ENCODE measurements at regions not wholly inside any gene's neighbourhood (a gene's known extent, or its start where the extent isn't known, plus 50 kb on each side); places are given as distances from the start of the nearest gene placed in this dataset.
A peak's percentile ranks its signal among the peaks of the same experiment; 100 is the strongest.

DNA sequence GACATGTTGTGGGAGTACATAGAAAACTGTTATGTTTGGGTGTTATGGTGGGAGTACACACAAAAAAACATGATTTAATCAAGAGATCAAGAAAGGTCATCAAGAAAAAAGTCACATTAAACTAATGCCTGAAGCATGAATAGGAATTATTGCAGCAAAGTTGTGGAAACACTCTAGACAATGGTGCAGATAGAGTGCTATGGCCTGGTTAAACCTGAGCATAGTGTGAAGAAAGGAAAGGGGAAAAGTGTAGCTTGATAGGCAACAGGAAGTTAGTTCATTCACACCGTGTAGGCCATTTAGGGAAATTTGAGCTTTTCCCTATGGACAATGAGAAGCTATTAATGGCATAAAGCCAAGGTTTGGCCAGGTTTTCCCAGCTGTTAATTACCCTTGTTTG is 162.1 kb upstream of the EMCN start:
- DNase-seq, result no peak
- Histone ChIP-seq H3K27ac (ENCODE audit: low read depth, low read length) (no peak overlapping the region), H3K27me3 (ENCODE audit: control insufficient read depth, insufficient read depth, low read length, poor library complexity, severe bottlenecking) (no peaks in the 10 kb centered on the region), H3K9me3 (ENCODE audit: control insufficient read depth, low read length) (no peaks in the 10 kb centered on the region), H3K4me1 (ENCODE audit: control insufficient read depth, insufficient read depth, low read length) (no peaks in the 10 kb centered on the region), H3K36me3 (ENCODE audit: control insufficient read depth, insufficient read depth, low read length) (no peaks in the 10 kb centered on the region), H3K9ac (ENCODE audit: extremely low read depth, low read length, poor library complexity, severe bottlenecking) (no peak overlapping the region), H3K4me3 (ENCODE audit: low read length) (no peak overlapping the region)
- WGBS, 2 experiments (ENCODE audit: insufficient coverage in 1 of 2, insufficient read length in 1 of 2), result 80% methylated on average over 1 of the region's 1 CpG; no CpG with 5 or more reads in 1 of the 2 experiments
- no peaks in the 10 kb centered on the region for H3K9me3 Mint-ChIP-seq
- H3K4me1 Mint-ChIP-seq, result no peaks in the 10 kb centered on the region
- H3K4me3 Mint-ChIP-seq, result no peak overlapping the region
- no peaks in the 10 kb centered on the region for H3K36me3 Mint-ChIP-seq (ENCODE audit: low read depth)
- no peak overlapping the region for H3K27ac Mint-ChIP-seq
- TF ChIP-seq, protein P1, sequence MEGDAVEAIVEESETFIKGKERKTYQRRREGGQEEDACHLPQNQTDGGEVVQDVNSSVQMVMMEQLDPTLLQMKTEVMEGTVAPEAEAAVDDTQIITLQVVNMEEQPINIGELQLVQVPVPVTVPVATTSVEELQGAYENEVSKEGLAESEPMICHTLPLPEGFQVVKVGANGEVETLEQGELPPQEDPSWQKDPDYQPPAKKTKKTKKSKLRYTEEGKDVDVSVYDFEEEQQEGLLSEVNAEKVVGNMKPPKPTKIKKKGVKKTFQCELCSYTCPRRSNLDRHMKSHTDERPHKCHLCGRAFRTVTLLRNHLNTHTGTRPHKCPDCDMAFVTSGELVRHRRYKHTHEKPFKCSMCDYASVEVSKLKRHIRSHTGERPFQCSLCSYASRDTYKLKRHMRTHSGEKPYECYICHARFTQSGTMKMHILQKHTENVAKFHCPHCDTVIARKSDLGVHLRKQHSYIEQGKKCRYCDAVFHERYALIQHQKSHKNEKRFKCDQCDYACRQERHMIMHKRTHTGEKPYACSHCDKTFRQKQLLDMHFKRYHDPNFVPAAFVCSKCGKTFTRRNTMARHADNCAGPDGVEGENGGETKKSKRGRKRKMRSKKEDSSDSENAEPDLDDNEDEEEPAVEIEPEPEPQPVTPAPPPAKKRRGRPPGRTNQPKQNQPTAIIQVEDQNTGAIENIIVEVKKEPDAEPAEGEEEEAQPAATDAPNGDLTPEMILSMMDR (conservative IDR thresholded peaks at IDR 0.05), result no peak
- H3K27me3 Mint-ChIP-seq (ENCODE audit: insufficient read depth), result no peaks in the 10 kb centered on the region

DNA sequence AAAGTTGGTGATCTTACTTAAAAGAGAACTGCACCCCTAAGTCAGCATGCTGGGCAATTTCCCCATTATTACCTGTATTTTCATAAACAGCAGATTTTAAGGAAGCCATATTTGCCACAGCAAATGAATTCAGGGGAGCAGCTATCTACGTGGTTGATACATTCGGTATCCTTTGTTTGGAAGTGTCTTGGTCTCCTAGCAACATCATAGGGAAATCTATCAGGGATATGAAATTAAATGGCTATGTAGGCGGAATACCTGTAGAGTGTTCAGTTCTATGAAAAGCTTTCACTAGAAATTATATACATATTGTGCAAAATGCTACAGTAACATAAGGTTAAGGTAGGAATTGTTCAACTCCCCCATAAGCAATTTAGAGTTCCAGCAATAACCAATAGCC is 157.2 kb upstream of the EMCN start:
- no peaks in the 10 kb centered on the region for H3K9me3 ChIP-seq (ENCODE audit: control insufficient read depth, low read length)
- no peak overlapping the region for H3K27ac ChIP-seq (ENCODE audit: low read depth, low read length)
- no peaks in the 10 kb centered on the region for H3K4me1 Mint-ChIP-seq
- no peak overlapping the region for H3K9ac ChIP-seq (ENCODE audit: extremely low read depth, low read length, poor library complexity, severe bottlenecking)
- H3K4me3 ChIP-seq (ENCODE audit: low read length), result no peak overlapping the region
- no peak overlapping the region for H3K27ac Mint-ChIP-seq
- no peaks in the 10 kb centered on the region for H3K4me1 ChIP-seq (ENCODE audit: control insufficient read depth, insufficient read depth, low read length)
- no peaks in the 10 kb centered on the region for H3K9me3 Mint-ChIP-seq
- no peak for DNase-seq
- H3K27me3 Mint-ChIP-seq (ENCODE audit: insufficient read depth), result no peaks in the 10 kb centered on the region
- TF ChIP-seq, protein P1 (conservative IDR thresholded peaks at IDR 0.05), result no peak
- no peaks in the 10 kb centered on the region for H3K36me3 ChIP-seq (ENCODE audit: control insufficient read depth, insufficient read depth, low read length)
- no peaks in the 10 kb centered on the region for H3K36me3 Mint-ChIP-seq (ENCODE audit: low read depth)
- no peak overlapping the region for H3K4me3 Mint-ChIP-seq
- 89% methylated on average over 2 of the region's 3 CpGs; no CpG with 5 or more reads in 1 of the 2 experiments for WGBS, 2 experiments (ENCODE audit: insufficient coverage in 1 of 2, insufficient read length in 1 of 2)
- no peaks in the 10 kb centered on the region for H3K27me3 ChIP-seq (ENCODE audit: control insufficient read depth, insufficient read depth, low read length, poor library complexity, severe bottlenecking)

DNA sequence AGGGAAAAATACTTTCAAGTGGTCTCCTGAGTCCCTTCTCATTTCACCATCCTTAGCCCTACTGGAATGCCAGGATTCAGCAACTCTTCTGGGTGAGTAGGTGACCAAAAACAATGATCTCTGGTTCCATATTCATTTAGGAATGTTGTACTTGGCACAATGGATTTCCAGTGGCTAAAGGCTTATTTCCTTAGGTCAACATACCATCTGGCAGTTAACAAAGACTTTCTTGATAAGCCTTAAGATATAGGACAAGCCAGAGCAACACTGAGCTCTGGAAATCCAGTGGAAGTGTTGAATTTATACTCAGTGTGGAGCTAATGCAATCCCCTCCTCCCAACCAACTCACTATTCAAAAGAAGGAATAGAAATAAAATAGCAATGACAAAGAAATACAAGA is 139.4 kb upstream of the EMCN start:
- no peak overlapping the region for H3K4me3 Mint-ChIP-seq
- H3K4me1 Mint-ChIP-seq, result peaks cover 13% of the 10 kb centered on the region
- Histone ChIP-seq H3K4me1 (ENCODE audit: control insufficient read depth, insufficient read depth, low read length) (no peaks in the 10 kb centered on the region), H3K4me3 (ENCODE audit: low read length) (peak overlapping the region; percentile 54), H3K36me3 (ENCODE audit: control insufficient read depth, insufficient read depth, low read length) (no peaks in the 10 kb centered on the region), H3K27ac (ENCODE audit: low read depth, low read length) (no peak overlapping the region), H3K27me3 (ENCODE audit: control insufficient read depth, insufficient read depth, low read length, poor library complexity, severe bottlenecking) (no peaks in the 10 kb centered on the region), H3K9ac (ENCODE audit: extremely low read depth, low read length, poor library complexity, severe bottlenecking) (no peak overlapping the region), H3K9me3 (ENCODE audit: control insufficient read depth, low read length) (no peaks in the 10 kb centered on the region)
- no peaks in the 10 kb centered on the region for H3K27me3 Mint-ChIP-seq (ENCODE audit: insufficient read depth)
- no peaks in the 10 kb centered on the region for H3K9me3 Mint-ChIP-seq
- H3K36me3 Mint-ChIP-seq (ENCODE audit: low read depth), result no peaks in the 10 kb centered on the region
- H3K27ac Mint-ChIP-seq, result no peak overlapping the region
- no peak for DNase-seq
- TF ChIP-seq, protein P1 (conservative IDR thresholded peaks at IDR 0.05), result no peak

All from endodermal cell (in vitro differentiated cells).